Mammary epithelial cell (primary cell): ENCODE measurements at regions not wholly inside any gene's neighbourhood (a gene's known extent, or its start where the extent isn't known, plus 50 kb on each side); places are given as distances from the start of the nearest gene placed in this dataset.

Source experiments
- CTCF ChIP-seq, 2 donors: IDR thresholded peaks in 1 of 2; conservative IDR thresholded peaks in 1 of 2; 2 replicates each; pipeline ENCODE4 v1.5.1; 2011 to 2012; ENCODE audit warnings: inconsistent platforms in 2 of 2, low read length in 2 of 2, mild to moderate bottlenecking in 2 of 2, control low read depth in 1 of 2, low read depth in 1 of 2; ENCODE audit not compliant: insufficient read depth in 1 of 2; ENCODE audit errors: extremely low read depth in 1 of 2
- EZH2 ChIP-seq: IDR thresholded peaks from 2 replicates; pipeline ENCODE4 v1.6.1; 2012; ENCODE audit warnings: low read length, inconsistent platforms, borderline replicate concordance

GRCh38 chr3:3259181-3259580 is 79.7 kb upstream of the CRBN start:
- no peak for TF ChIP-seq CTCF (conservative IDR thresholded peaks at IDR 0.05 in 1 of 2, IDR thresholded peaks at IDR 0.05 in 1 of 2; ENCODE audit: extremely low read depth in 1 of 2, insufficient read depth in 1 of 2, low read depth in 1 of 2, low read length in 2 of 2)
- no peak for TF ChIP-seq EZH2
